GM19099 (cell line): ENCODE measurements at regions not wholly inside any gene's neighbourhood (a gene's known extent, or its start where the extent isn't known, plus 50 kb on each side); places are given as distances from the start of the nearest gene placed in this dataset.

Source experiments
- POLR2A ChIP-seq: IDR thresholded peaks from 3 replicates; pipeline ENCODE4 v1.6.1; 2011; ENCODE audit warnings: low read depth; ENCODE audit not compliant: insufficient read length; ENCODE audit errors: extremely low read depth

- TF ChIP-seq POLR2A, result no peak
Observed at GRCh38 chr20:50374541-50375078, 135.6 kb upstream of the PTPN1 start.

GRCh38 chr20:50376179-50376887, 133.8 kb upstream of the PTPN1 start:
- no peak for TF ChIP-seq POLR2A

GRCh38 chr20:50376888-50377459, 133.2 kb upstream of the PTPN1 start:
- no peak for TF ChIP-seq POLR2A

DNA sequence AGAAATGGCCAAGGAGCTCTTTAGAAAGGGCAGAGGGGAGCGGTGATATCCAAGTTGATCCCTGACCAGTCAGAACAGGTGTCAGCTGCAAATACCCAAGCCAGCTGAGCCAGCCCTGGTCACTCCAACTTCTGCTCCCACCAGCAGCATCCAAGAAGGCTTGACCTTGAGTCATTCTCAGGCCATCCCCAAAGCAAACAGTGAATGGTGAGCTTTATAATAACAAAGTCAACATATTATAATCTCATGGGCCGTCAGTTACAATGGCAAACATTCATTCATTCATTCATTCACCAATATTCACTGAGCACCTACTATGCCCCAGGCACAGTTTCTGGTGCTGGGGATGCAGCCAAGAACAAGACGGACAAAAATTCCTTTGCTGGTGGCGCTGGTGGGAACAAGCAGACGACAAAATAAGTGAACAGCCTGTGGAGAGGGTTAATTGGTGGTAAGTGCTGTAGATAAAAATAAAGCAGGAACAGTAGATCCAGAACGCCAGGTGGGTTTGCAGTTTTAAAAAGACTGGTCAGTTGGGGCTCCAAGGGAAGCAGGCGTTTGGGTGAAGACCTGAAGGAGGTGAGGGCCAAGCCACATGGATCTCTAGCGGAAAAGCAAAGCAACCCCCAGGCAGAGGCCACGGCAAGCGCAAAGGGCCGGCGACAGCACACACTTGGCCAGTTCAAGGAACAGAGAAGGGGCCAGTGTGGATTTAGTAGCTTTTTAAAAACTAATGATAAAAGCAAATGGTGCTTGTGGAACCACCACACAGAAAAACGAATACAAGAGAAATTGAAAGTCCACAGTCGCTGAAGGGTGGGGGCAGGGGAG, 131.8 kb upstream of the PTPN1 start:
- TF ChIP-seq POLR2A, result no peak

- no peak for TF ChIP-seq POLR2A
Observed at GRCh38 chr20:50379049-50379990, 130.9 kb upstream of the PTPN1 start.

- TF ChIP-seq POLR2A, result no peak
Observed at GRCh38 chr20:50379991-50380696, 130.0 kb upstream of the PTPN1 start.

DNA sequence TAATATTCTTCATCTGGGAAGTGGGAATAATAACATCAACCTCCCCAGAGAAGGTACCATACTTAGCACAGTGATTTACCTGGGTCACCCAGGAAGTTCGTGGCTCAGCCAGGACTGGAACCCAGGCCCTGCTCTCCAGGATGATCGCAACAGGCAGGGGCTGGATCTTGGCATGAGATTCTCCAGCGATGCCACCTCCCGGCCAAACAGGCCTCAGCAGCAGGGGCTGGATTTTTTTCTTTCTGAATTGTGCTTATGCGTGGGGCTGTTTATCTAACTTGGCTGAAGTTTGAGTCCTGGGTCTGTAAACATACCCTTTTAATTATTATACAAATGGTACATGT, 129.5 kb upstream of the PTPN1 start:
- no peak for TF ChIP-seq POLR2A

DNA sequence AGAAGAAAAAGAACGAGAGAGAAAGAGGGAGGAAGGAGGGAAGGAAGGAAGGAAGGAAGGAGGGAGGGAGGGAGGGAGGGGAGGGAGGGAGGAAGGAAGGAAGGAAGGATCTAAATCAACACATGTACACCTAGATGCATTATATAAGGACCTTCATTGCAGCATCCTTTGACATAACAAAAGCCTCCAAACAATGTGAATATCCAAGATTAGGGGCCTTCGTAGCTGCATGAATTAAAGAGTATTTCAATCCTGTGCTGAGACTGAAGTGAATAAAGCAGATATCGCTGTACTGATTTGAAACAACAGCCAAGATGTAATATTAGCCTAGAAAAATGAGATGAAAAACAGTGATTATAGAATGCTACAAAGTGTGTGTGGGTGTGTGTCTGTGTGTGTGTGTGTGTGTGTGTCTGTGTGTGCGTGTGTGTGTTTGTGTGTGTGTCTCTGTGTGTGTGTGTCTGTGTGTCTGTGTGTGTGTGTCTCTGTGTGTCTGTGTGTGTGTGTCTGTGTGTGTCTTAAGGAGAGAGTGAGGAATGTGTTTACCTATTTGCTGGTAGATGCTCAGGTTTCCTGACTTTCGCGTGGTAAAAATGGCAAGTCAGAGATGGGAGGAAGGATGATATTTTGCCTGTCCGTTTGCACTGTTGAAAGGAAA, 129.0 kb upstream of the PTPN1 start:
- no peak for TF ChIP-seq POLR2A

DNA sequence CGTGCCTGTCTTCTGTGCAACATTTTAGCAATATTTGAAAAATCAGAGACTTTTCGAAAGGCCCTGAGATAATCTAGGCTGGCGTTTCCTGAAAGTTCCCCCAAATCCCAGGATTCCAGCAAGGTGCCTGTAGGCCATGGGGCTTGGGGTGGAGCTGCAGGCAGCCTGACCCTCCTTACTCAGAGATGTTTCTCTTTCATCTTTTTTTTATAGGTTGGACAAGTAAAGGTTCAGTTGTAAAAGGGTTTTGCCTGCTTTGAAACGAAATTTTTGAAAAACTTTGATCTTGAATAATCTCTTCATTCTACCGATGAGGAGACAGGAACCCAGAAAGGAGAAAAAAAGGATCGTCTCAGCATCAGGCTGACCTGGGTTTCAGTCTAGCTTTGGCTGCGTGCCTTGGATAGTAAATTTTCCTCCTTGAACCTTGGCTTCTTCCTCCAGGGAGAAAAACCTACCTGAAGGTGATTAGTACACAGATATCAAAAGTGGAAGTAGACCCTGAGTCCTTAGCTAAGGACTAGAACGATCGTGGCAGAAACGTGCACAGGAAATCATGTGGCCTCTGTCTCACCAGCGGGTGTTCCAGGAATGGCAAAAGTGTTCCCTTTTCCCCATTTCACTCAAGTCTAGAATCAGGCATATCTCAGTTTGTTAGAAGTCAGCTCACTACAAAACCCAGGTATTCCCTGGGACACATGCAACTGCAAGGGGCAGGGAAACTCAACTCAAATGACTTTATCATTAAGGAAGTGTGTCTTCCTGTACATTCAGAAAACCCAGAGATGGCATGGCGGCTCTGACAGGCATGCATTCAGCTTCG, 128.2 kb upstream of the PTPN1 start:
- no peak for TF ChIP-seq POLR2A

- no peak for TF ChIP-seq POLR2A
Observed at GRCh38 chr20:50385733-50386640, 124.2 kb upstream of the PTPN1 start.

DNA sequence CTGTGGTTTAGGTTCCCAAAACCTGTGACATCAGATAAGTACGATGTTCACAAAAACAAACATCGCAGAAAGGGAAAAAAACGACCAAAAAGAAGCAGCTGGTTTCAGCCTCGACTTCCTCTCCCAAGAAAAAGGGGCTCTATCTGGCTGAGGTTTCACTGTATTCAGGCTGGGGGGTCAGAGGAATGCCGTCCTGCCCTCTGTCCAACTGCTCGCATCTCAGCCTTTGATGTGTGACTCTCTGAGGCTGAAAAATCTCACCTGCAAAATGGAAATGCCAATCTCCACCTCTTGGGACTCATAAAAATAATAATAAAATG, 123.6 kb upstream of the PTPN1 start:
- no peak for TF ChIP-seq POLR2A

- TF ChIP-seq POLR2A, result no peak
Observed at GRCh38 chr20:50387218-50387995, 122.8 kb upstream of the PTPN1 start.

DNA sequence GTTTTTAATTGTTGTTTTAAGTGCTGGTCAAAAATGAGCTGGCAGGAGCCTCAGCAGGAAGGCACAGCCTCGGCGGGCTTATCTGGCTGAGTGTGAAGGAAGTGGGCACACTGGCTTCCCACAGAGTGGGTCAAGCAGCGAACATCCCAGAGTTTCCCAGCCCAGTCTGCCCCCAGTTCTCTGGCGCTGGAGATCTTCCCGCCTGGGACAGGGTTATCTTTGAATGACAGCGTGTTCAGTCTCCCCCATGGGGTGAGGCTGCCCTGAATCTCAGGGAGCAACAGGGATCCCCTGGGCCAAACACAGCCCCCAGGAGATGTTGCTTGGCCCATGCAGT, 122.2 kb upstream of the PTPN1 start:
- no peak for TF ChIP-seq POLR2A
